Effector memory CD8-positive, alpha-beta T cell (primary cell): ENCODE measurements at regions not wholly inside any gene's neighbourhood (a gene's known extent, or its start where the extent isn't known, plus 50 kb on each side); places are given as distances from the start of the nearest gene placed in this dataset.

ENCODE experiments used
- ATAC-seq: fragments of 150-1000 bp; cut with Tn5 transposase; replicated peaks from 2 replicates; pipeline ENCODE4 v1.10.0; 2021; ENCODE audit warnings: mild to moderate bottlenecking, moderate library complexity
- DNase-seq, 3 experiments: peaks; one replicate each; pipeline ENCODE4 v3.0.0; 2021
- H3K27ac Mint-ChIP-seq, 2 donors: one replicate each; pipeline ENCODE4 v1.8.0; 2022; ENCODE audit warnings: mild to moderate bottlenecking in 2 of 2, mixed read lengths in 2 of 2, moderate library complexity in 2 of 2
- H3K27me3 Mint-ChIP-seq, 2 donors: one replicate each; pipeline ENCODE4 v1.8.0; 2022; ENCODE audit warnings: mixed read lengths in 2 of 2
- H3K36me3 Mint-ChIP-seq: one replicate; pipeline ENCODE4 v1.8.0; 2022; ENCODE audit warnings: mild to moderate bottlenecking, moderate library complexity, mixed read lengths; ENCODE audit not compliant: insufficient read depth
- H3K4me1 Mint-ChIP-seq, 2 donors: one replicate each; pipeline ENCODE4 v1.8.0; 2022; ENCODE audit warnings: low read depth in 2 of 2, mixed read lengths in 2 of 2
- H3K4me3 Mint-ChIP-seq, 2 donors: one replicate each; pipeline ENCODE4 v1.8.0; 2022; ENCODE audit warnings: mild to moderate bottlenecking in 2 of 2, mixed read lengths in 2 of 2, moderate library complexity in 2 of 2
- H3K9me3 Mint-ChIP-seq, 2 donors: one replicate each; pipeline ENCODE4 v1.8.0; 2022; ENCODE audit warnings: mixed read lengths in 2 of 2

- peaks cover 19 to 30% of the 10 kb centered on the region in 2 donors for H3K27me3 Mint-ChIP-seq
- H3K4me1 Mint-ChIP-seq = no peaks in the 10 kb centered on the region
- no peaks in the 10 kb centered on the region for H3K36me3 Mint-ChIP-seq
- no peak overlapping the region for H3K27ac Mint-ChIP-seq
- H3K9me3 Mint-ChIP-seq = peaks cover 0 to 6% of the 10 kb centered on the region in 2 donors
- no peak for ATAC-seq
- H3K4me3 Mint-ChIP-seq = no peak overlapping the region
- DNase-seq = no peak
These were observed 142.4 kb upstream of the SPACA7 start for GRCh38 chr13:112233716-112234115.

- Mint-ChIP-seq H3K36me3 (no peaks in the 10 kb centered on the region), H3K4me1 (no peaks in the 10 kb centered on the region), H3K27ac (no peak overlapping the region), H3K9me3 (peaks cover 0 to 6% of the 10 kb centered on the region in 2 donors), H3K27me3 (peaks cover 19 to 30% of the 10 kb centered on the region in 2 donors), H3K4me3 (no peak overlapping the region)
- ATAC-seq (no peak), DNase-seq (no peak)
These were observed 141.9 kb upstream of the SPACA7 start for GRCh38 chr13:112234131-112234875.

GRCh38 chr13:112236016-112236415 is 140.1 kb upstream of the SPACA7 start:
- Mint-ChIP-seq H3K27me3 (peaks cover 19 to 31% of the 10 kb centered on the region in 2 donors), H3K36me3 (no peaks in the 10 kb centered on the region), H3K9me3 (peaks cover 0 to 6% of the 10 kb centered on the region in 2 donors), H3K27ac (no peak overlapping the region), H3K4me3 (no peak overlapping the region), H3K4me1 (no peaks in the 10 kb centered on the region)
- ATAC-seq = no peak
- DNase-seq = no peak

- ATAC-seq = no peak
- H3K27ac Mint-ChIP-seq = no peak overlapping the region
- peaks cover 19 to 38% of the 10 kb centered on the region in 2 donors for H3K27me3 Mint-ChIP-seq
- no peak overlapping the region for H3K4me3 Mint-ChIP-seq
- peaks cover 0 to 6% of the 10 kb centered on the region in 2 donors for H3K9me3 Mint-ChIP-seq
- DNase-seq = no peak
- no peaks in the 10 kb centered on the region for H3K4me1 Mint-ChIP-seq
- no peaks in the 10 kb centered on the region for H3K36me3 Mint-ChIP-seq
These were observed 139.5 kb upstream of the SPACA7 start for GRCh38 chr13:112236539-112237197.

- Mint-ChIP-seq H3K36me3 (no peaks in the 10 kb centered on the region), H3K9me3 (peaks cover 0 to 5% of the 10 kb centered on the region in 2 donors), H3K4me3 (no peak overlapping the region), H3K4me1 (no peaks in the 10 kb centered on the region), H3K27ac (no peak overlapping the region), H3K27me3 (peaks cover 17 to 35% of the 10 kb centered on the region in 2 donors)
- DNase-seq = no peak
- no peak for ATAC-seq
These were observed 137.6 kb upstream of the SPACA7 start for GRCh38 chr13:112238436-112238995.

GRCh38 chr13:112240076-112240475 is 136.1 kb upstream of the SPACA7 start:
- ATAC-seq (no peak), DNase-seq (no peak)
- Mint-ChIP-seq H3K4me1 (no peaks in the 10 kb centered on the region), H3K27ac (no peak overlapping the region), H3K9me3 (peaks cover 0 to under 1% of the 10 kb centered on the region in 2 donors), H3K36me3 (no peaks in the 10 kb centered on the region), H3K4me3 (no peak overlapping the region), H3K27me3 (peaks cover 9 to 26% of the 10 kb centered on the region in 2 donors)

GRCh38 chr13:112241288-112241687 is 134.9 kb upstream of the SPACA7 start:
- no peaks in the 10 kb centered on the region for H3K4me1 Mint-ChIP-seq
- no peaks in the 10 kb centered on the region for H3K9me3 Mint-ChIP-seq
- ATAC-seq (no peak), DNase-seq (no peak)
- H3K27me3 Mint-ChIP-seq = peaks cover 0 to 22% of the 10 kb centered on the region in 2 donors
- H3K27ac Mint-ChIP-seq = no peak overlapping the region
- H3K36me3 Mint-ChIP-seq = no peaks in the 10 kb centered on the region
- H3K4me3 Mint-ChIP-seq = no peak overlapping the region

GRCh38 chr13:112242777-112243176 is 133.4 kb upstream of the SPACA7 start:
- Mint-ChIP-seq H3K9me3 (no peaks in the 10 kb centered on the region), H3K4me3 (no peak overlapping the region), H3K27me3 (peaks cover 0 to 21% of the 10 kb centered on the region in 2 donors), H3K36me3 (no peaks in the 10 kb centered on the region), H3K4me1 (no peaks in the 10 kb centered on the region), H3K27ac (no peak overlapping the region)
- DNase-seq (no peak), ATAC-seq (no peak)

GRCh38 chr13:112244061-112244460 is 132.1 kb upstream of the SPACA7 start:
- no peak for DNase-seq
- no peak overlapping the region for H3K4me3 Mint-ChIP-seq
- no peaks in the 10 kb centered on the region for H3K36me3 Mint-ChIP-seq
- H3K27ac Mint-ChIP-seq = no peak overlapping the region
- peaks cover 0 to 16% of the 10 kb centered on the region in 2 donors for H3K27me3 Mint-ChIP-seq
- no peak for ATAC-seq
- no peaks in the 10 kb centered on the region for H3K9me3 Mint-ChIP-seq
- no peaks in the 10 kb centered on the region for H3K4me1 Mint-ChIP-seq

GRCh38 chr13:112244495-112245177 is 131.5 kb upstream of the SPACA7 start:
- DNase-seq (no peak), ATAC-seq (no peak)
- no peak overlapping the region for H3K27ac Mint-ChIP-seq
- H3K27me3 Mint-ChIP-seq = peaks cover 0 to 19% of the 10 kb centered on the region in 2 donors
- no peaks in the 10 kb centered on the region for H3K9me3 Mint-ChIP-seq
- no peaks in the 10 kb centered on the region for H3K36me3 Mint-ChIP-seq
- no peak overlapping the region for H3K4me3 Mint-ChIP-seq
- no peaks in the 10 kb centered on the region for H3K4me1 Mint-ChIP-seq

- H3K36me3 Mint-ChIP-seq = no peaks in the 10 kb centered on the region
- no peak for ATAC-seq
These were observed 130.9 kb upstream of the SPACA7 start for GRCh38 chr13:112245179-112245724.

GRCh38 chr13:112245989-112246388 is 130.2 kb upstream of the SPACA7 start:
- ATAC-seq = no peak
- Mint-ChIP-seq H3K9me3 (no peaks in the 10 kb centered on the region), H3K36me3 (no peaks in the 10 kb centered on the region), H3K27me3 (peaks cover 0 to 32% of the 10 kb centered on the region in 2 donors), H3K4me1 (no peaks in the 10 kb centered on the region), H3K4me3 (no peak overlapping the region), H3K27ac (no peak overlapping the region)
- DNase-seq = no peak

More at GRCh38 chr13:112245179-112245724, 130.9 kb upstream of the SPACA7 start:
- Mint-ChIP-seq H3K4me3 (no peak overlapping the region), H3K27me3 (peaks cover 0 to 25% of the 10 kb centered on the region in 2 donors), H3K27ac (no peak overlapping the region), H3K4me1 (no peaks in the 10 kb centered on the region), H3K9me3 (no peaks in the 10 kb centered on the region)
- DNase-seq = no peak

- H3K4me3 Mint-ChIP-seq = no peak overlapping the region
- H3K9me3 Mint-ChIP-seq = no peaks in the 10 kb centered on the region
- H3K36me3 Mint-ChIP-seq = no peaks in the 10 kb centered on the region
- H3K27ac Mint-ChIP-seq = no peak overlapping the region
- DNase-seq (no peak), ATAC-seq (no peak)
- no peaks in the 10 kb centered on the region for H3K4me1 Mint-ChIP-seq
- peaks cover 0 to 28% of the 10 kb centered on the region in 2 donors for H3K27me3 Mint-ChIP-seq
These were observed 129.3 kb upstream of the SPACA7 start for GRCh38 chr13:112246731-112247470.
